Fibroblast of peridontal ligament (primary cell): ENCODE measurements at regions not wholly inside any gene's neighbourhood (a gene's known extent, or its start where the extent isn't known, plus 50 kb on each side); places are given as distances from the start of the nearest gene placed in this dataset.

Source experiments
- DNase-seq: peaks from one replicate; pipeline ENCODE4 v3.0.0-alpha.2; 2010; ENCODE audit errors: extremely low read depth

DNA sequence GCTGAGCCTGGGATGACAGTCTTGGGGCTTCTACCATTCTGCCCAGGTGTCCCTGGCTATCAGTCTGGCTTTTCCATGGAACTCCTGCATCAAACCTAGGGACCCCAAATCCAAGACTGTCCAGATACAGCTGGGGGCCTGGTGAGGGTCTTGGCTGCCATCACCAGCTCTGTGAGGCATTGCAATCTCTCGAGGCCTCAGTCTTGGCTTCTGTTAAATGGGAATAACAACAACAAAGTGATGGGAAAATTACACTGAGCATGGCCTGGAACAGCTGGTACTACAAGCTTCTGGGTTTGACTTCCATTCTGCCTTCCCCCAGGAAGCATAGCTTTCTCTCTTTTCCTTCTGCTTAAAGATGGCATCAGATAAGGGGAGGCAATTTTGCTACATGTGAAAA lies 50.0 kb upstream of the LCTL start:
- no peak for DNase-seq

DNA sequence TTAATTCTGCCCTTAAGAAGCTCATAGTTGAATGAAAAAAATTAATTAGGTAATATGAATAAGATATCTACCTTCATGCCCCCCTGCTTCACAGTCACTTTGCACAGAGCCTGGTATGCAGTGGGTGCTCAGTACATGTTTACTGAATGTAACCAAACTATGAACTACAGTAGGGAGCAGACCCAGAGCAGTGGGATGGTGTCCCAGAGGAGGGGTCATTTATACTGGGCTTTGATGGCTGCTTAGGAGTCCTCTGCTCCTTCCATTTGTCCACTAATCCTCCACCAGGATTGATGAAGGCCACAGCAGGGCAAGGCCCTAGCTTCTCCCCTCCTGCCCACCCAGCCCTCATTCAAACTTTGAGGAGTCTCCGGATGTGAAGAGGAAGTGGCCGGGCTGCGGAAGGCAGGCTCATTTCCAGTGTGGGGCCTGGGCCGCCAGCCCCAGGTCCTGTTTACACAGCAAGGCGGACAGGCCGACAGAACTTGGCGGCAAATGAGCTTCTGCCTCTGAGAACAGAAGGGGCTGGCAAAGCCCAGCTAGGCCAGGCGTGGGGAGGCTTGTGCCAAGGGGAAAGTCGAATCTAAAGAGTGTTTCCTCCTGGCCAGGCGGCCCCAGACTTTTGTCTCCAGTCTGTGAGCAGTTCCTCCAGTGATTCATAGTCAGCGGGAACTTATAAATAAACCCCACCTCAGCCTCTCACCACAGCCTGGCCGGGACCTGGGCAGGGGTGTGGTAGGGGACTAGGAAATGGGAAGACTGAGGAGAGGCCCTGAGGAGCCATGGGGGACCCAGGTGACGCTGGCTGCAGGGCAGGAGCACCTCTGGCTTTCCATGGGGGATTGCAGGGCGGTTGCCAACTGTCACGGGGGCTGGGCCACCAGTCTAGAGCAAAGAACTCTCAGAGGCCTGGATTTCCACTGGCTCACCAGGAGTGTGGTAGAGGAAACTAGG lies 51.6 kb upstream of the LCTL start:
- peak; percentile 77 for DNase-seq

DNA sequence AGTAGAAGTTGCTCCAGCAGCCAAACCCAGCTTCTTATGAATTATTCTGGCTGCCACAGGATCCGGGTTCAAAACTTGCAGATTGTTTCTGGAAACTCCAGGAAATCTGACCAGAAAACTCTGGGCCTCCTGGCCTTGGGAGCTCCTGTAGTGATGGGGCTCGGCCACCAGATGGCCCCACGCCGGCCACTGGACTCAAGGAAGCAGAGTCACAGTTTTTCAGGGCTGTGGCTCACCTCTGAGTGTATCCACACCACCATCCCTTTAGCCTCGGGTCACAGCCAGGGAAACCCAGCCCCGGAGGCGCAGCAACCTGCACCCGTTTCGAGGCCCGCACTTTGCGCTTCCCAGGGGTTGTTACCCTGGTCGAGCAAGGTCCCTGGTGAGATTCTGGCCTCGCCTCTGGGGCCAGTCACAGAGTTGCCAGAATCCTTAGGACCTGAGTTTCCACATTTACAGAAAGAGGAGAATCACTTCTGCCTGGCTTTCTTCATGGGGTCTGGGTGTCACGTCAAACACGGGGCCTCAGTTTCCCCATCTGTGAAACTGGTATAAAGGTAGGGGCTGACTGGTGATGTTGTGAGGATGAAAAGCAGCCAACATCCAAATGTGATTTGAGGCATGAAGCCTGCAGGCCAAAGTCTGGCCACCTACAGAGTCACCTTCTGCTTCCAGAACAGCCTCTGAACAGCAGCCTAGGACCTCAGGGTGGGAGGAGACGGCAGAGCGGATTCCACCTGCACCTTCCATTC lies 53.5 kb upstream of the LCTL start:
- DNase-seq = peak; percentile 72

DNA sequence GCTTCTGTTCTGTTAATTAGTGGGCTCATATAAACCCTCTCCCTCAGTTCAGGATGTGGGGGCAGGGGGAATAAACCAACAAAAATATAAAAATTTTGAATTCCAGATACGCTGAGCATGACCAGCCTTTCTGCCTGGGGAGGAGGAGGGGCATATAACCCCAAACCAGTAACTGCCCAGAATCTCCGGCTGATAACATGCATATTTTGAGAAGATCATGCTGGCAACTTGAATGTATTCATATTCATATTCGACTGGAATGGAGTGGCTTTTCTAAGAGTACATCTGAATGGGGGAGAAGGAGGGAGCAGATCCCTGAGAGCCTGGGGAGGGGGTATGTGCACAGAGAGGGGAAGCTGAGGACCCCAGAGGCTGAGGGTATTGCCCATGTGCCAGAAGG lies 54.5 kb upstream of the LCTL start:
- no peak for DNase-seq

DNA sequence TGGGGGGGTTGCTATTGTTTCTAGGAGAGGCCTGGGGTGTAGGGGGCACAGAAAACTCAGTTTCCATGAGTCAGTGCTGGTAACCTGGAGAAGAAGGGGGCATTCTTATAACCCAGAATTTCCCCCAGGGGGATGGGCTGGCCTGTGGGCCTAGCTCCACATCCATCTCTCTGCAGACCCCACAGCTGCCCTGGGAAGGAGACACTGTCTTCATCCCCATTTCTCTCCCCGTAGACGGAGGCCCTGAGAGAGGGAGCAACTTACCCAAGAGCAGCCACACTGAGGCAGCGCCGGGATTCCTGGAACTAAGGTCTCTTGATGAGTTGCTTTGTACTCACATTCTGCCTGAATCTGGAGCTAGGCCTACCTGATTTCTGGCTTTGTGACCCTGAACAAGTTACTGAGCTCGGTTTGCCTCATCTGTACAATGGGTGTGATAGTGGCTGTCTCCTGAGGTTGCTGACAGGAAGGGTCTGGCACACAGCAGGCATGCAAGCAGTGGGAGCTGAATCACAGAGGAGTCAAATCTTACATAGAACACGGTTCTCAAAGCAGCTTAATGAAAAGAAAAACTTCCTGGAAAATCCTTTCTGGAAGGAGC lies 55.0 kb upstream of the LCTL start:
- no peak for DNase-seq

DNA sequence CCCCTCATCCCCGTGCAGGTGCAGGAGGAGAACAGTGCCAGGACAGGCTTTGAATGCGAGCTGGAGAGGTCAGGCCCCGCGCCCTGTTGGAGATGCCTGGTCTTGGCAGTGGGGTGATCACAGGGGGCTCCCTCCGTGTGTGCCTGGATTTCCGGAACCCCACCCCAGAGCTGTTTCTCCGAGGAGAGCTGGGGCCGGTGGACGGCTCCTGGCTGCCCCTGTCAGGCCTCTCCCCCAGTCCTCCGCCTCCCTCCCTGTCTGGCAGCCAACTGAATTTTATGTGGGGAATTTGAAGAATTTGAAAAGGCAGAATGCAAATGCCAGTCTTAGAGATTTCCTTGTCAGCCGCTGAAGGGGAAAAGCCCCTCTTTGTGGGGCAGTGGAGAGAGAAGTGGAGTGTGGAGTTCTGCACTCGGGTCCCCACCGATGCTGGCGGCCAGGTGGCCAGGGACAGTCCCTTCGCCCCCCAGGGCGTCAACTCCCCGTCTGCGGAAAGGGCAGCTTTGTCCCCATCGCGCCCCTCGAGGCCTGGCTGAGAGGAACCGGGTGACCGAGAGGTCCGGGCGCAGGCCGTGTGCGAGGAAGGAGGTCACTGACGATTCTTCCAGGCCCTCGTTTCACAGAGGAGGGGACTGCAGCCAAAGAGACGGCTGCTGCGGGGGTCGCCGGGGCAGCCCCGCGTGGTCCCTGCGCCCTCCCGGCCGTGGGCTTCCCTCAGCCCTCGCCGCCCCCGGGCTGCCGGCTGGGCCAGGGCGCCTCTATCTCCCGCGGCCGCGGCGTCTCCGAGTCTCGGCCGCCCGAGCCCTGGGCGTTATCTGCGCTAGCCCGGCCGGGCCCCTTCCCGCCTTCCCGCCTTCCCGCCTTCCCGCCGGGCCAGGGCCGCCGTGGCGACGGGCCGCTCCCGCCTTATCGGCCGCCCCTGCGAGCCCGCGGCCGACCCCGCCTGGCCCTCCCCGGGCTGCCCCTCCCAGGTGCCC lies 56.0 kb upstream of the LCTL start:
- no peak for DNase-seq

DNA sequence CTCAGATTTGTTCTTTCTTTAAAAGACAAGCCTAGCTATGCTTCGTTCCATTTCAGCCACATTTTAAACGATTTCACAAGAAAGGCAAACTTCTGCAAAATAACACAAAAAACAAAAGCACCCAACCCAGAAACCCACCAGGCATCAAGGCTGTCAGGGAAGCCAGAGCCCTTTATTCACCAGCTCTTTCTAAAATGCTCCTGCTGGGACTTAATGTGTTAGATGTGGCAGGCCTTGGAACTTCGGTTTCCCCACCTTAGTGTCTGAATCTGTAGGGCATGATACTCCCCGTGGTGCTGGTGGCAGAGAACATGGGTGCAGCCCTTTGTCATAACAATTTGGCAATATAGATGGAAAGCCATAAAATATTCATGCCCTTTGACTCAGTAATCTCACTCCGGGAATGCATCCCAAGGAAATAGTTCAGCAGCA lies 56.8 kb upstream of the LCTL start:
- peak; percentile 29 for DNase-seq

DNA sequence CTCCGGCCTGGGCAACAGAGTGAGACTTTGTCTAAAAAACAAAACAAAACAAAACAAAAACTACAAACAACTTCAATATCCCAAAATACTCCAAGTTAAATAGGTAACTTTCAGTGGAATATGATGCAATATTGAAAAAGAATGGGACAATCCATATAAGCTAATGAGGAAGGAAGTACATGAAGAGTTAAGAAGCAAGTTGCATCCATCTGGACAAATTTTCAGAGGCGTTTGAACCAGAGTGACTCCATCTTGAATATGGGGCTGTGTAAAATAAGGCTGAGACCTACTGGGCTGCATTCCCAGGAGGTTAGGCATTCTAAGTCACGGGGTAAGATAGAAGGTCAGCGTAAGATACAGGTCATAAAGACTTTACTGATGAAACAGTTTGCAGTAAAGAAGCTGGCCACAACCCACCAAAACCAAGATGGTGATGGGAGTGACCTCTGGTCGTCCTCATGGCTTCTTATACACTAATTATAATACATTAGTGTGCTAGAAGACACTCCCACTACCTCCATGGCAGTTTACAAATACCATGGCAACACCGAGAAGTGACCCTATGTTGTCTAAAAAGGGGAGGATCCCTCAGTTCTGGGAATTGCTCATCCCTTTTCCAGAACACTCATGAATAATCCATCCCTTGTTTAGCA lies 58.1 kb upstream of the LCTL start:
- no peak for DNase-seq

DNA sequence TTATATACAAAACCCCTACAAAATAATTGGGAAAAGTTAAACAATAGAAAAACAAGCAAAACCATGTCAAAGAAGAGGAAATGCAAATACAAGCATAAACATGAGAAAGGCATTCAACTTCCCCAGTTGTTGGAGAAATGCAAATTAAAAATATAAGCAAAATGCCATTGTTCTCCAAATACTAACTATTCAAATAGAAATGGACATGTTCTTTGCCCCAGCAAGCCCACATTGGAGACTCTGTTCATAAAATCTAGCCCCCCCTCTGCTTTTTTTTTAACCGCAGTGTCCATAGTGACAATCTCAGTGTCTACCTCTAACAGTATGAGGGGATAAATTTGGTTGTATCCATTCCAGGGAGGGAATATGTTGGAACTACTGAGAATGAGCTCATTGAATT lies 59.7 kb upstream of the LCTL start:
- no peak for DNase-seq

DNA sequence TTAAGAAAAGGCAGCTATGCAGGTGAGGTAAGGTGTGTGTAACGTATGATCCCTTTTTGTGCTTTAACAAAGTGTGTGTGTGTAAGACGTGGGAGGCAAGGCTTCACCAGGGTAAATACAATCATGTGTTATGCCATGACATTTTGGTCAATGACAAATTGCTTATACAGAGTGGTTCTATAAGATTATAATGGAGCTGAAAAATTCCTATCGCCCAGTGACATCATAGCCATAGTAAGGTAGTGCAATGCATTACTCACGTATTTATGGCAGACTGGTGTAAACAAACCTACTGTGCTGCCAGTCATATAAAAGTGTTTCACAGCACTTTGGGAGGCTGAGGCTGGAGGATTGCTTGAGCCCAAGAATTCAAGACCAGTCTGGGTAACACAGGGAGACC lies 60.2 kb upstream of the LCTL start:
- no peak for DNase-seq

DNA sequence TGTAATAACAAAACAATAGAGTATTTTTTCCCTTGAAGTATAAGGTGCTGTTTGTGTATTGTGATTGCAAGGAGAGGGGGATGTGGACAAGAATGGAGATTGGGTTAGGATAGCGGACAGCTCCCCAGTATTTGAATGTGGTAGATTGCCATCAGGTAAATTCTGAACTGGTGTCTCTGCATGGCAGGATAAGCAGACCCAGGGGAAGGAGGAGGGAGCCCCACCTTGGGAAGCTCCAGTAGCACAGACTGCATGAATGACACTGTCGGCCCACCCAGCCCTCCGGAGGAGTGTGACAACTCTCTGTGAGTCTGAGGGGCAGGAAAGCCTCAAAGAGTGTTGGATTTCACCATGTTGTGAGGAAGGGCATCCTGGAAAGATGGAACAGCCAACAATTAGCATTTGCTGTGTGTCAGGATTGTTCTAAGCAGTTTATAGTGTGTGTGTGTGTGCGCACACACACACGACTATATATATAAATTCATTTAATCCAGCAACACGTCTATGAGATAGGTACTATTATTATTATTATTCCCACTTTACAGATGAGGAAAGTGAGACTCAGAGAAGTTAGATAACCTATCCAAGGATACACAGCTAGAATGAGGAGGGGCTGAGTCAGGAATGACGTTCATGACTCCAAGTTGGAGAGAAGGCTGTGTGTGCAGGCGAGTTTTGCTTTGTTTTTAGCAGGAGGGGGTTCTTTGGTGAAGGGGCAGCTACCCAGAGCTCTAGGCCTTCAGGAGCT lies 63.4 kb upstream of the LCTL start:
- DNase-seq = no peak

DNA sequence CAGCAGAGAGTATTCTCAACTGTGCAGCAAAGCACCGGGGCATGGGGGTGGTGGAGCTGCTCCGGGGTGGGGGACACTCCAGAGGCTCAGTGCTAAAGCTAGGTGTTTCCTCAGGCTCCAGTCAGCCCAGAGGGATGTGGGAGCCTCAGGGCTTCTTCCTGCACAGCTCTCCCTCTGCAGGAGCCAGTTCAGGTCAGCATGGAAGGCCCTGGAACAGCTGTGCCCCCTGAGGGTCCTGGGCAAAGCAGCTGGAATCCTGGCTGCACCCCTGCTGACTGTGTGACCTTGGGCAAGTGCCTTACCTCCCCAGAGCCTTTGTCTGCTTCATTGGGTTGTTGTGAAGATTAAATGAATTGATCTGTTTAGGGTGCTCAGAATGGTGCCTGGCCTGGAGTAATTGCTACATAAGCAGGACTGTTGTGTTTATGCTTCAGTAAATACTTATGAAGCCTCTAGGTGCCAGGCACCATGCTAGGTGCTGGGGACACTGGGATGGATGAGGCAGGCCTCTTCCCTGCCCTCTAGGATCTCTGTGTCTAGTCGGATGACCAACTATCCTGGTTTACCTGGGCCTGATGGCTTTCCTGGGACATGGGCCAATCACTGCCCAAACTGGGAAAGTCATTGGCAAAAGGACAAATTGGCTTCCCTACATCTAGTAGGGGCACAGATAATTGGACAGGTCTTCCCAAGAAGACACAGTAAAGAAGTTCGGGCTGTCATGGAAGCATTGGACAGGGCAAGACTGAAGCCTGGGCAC lies 64.2 kb upstream of the LCTL start:
- no peak for DNase-seq

DNA sequence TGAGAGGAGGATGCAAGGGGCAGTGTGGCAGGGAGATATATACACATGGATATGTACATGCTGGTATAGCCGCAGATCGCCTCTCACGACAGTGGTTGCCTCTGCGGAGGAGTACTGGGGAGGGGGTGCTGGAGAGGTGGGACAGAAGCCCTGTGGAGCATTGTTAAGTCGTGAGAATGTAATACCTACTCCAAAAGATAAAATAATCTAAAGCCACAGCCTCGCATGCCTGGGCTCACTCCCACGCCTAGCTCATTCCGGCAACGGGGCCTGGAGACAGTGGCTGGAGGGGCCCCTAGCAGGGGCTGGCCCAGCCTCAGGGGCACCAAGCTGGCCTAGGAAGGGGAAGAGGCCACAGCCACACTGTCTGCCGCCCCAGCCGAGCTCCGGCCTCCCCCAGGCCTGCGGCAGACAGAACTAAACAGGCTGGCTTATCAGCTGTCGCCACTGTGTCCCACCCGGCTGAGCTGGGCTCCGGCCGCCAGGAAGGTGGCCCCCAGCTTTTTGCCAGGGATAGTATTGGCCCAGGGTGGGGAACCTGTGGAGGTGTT lies 65.1 kb upstream of the LCTL start:
- no peak for DNase-seq

DNA sequence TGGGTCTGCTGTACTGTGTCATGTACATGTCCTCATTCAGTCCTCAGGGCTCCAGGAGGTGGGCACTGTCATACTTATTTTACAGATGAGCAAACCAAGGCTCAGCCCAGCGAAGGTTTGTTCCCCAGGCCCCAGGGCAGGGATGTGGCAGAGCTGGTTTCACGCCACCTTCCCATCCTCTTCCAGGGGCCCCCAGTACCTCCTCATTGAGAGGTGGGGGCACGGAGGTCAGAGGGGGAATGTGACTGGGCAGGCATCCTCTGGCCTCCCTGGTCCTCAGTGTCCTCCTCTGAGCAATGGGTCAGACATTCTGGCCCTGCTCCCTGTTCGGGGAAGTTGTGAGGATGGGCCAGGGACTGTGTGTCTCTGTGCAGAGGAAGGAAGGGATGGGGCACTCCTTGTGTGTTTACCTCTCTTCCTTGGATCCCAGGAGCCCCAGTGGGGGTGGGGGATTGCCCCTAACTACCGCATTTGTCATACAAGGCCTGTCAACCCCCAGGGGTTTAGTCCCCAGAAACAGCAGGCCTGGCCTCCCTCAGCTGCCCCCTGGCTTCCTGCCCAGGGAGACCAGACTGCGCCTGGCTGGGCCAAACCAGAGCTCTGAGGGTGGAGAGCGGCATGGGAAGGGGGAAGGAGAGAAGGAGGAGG lies 65.9 kb upstream of the LCTL start:
- no peak for DNase-seq

DNA sequence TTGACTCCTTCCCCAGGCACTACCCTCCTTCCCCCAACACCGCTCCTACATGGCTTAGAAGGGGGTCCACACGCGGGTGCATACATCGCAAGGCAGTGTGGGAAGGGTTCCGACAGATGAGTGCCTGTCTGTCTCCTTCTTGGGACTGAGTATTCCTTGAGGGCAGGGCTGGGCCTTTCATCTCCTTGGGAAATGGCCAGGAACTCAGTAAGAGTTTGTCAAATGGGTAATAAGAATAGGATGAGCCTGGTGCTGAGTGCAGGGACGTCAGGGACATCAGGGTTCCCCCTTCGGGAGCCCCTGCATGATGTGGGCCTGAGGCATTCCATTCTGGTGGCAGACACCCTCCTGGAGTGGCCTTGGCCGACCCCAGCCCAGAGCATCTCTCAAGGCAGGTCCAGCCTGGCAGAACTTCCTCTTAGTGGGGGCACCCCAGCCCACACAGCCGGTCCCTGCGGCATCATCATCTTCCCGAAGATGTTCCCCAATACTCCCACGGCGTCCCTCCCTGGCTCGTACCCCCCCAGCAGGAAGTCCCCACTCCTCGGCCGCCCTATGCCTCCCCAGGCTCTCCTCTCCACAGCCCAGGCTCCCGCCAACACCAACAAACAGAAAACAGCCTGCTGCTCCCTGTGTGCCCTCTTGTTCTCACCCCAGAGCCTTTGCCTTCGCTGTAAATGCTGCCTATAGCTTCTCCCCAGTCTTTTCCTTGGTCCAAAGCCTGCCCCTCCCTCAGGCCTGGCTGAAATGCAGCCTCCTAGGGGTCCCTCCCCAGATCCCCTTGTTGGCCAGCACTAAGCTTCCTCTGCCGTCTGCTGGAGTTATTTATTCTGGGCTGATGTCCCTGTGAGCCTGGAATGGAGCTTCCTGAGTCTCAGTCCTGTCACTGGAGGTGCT lies 67.5 kb upstream of the LCTL start:
- DNase-seq = no peak

DNA sequence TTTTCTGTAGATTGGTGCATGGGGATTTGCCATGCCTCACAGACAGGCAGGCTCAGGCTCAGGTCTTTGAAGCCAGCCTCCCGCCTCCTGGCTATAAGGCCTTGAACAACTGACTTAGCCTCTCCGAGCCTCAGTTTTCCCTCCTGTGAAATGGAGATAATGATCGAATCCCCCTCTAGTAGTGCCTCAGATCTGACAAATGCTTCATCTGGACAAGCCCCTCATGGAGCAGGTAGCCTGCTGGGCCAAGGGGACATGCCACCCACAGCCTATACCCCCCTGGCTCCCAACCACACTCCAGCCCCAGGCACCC lies 68.1 kb upstream of the LCTL start:
- no peak for DNase-seq

DNA sequence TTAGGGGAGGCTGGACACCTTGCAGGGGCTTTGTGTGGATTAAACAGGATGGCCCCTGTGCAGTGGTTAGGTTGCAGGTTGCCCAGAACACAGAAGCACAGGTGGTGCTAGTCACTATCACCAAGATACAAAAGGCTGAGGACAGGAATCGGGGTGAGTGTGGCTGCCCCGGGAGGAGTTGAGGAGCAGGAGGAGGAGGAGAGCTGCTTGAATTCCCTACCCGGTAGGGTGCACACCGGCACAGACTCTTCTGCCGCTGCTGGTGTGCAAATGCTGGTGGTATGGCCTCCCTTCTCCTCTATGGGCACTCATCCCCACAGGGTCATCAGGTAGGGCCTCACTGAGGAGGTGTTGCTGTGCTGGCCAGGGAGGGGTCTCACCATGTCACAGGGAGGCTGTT lies 67.5 kb upstream of the SMAD6 start:
- DNase-seq = no peak

DNA sequence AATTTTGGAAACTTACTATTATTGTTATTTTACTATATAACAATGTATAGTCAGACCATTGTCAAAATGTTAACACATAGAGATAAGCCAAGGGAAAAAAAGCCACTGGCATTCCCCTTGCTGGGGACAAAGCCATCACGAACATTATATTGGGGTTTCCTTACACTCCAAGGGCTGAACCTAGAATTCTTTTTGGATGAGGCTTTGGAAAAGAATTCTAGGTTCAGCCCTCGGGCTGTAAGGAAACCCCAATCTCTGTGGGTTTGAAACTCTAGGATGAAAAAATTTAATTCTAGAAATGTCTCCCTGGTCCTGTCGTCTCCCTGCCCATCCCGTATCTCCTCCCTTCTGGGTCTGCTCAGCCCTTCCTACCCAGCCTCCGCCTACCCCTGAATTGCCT lies 67.0 kb upstream of the SMAD6 start:
- no peak for DNase-seq
